HCT116 (cell line): ENCODE measurements at regions not wholly inside any gene's neighbourhood (a gene's known extent, or its start where the extent isn't known, plus 50 kb on each side); places are given as distances from the start of the nearest gene placed in this dataset.

ENCODE experiments used
- ATF3 ChIP-seq: IDR thresholded peaks from 2 replicates; pipeline ENCODE4 v1.6.1; 2012
- CBX3 ChIP-seq: IDR thresholded peaks from 2 replicates; pipeline ENCODE4 v1.6.1; 2012; ENCODE audit warnings: low read depth
- CTCF ChIP-seq, 3 experiments: fragments of 200-600 bp in 1 of 3; sonication (generic) in 1 of 3; IDR thresholded peaks in 2 of 3; conservative IDR thresholded peaks in 1 of 3; 2 replicates each; pipeline ENCODE4 v1.5.1; 2012 to 2017; ENCODE audit warnings: low read depth in 2 of 3, low read length in 2 of 3, antibody characterized with exemption in 1 of 3, borderline replicate concordance in 1 of 3, control low read depth in 1 of 3, mild to moderate bottlenecking in 1 of 3, mixed read lengths in 1 of 3, mixed run types in 1 of 3, moderate library complexity in 1 of 3; ENCODE audit not compliant: insufficient read depth in 1 of 3
- EZH2phosphoT487 ChIP-seq: fragments of 200-600 bp; IDR thresholded peaks from 2 replicates; pipeline ENCODE4 v1.6.1; 2018; ENCODE audit warnings: antibody characterized with exemption, borderline replicate concordance
- JUND ChIP-seq: IDR thresholded peaks from 2 replicates; pipeline ENCODE4 v1.6.1; 2012
- POLR2A ChIP-seq: IDR thresholded peaks from 2 replicates; pipeline ENCODE4 v1.7.0; 2011; ENCODE audit warnings: borderline replicate concordance; ENCODE audit not compliant: insufficient read depth, insufficient read length; ENCODE audit errors: extremely low read depth
- POLR2AphosphoS5 ChIP-seq: IDR thresholded peaks from 2 replicates; pipeline ENCODE4 v1.6.1; 2011; ENCODE audit warnings: mild to moderate bottlenecking, low read depth, low read length, moderate library complexity
- RAD21 ChIP-seq: IDR thresholded peaks from 2 replicates; pipeline ENCODE4 v1.6.1; 2012; ENCODE audit warnings: low read depth, mild to moderate bottlenecking
- REST ChIP-seq: IDR thresholded peaks from 2 replicates; pipeline ENCODE4 v1.6.1; 2012; ENCODE audit warnings: low read depth
- SIN3A ChIP-seq: IDR thresholded peaks from 2 replicates; pipeline ENCODE4 v1.6.1; 2012; ENCODE audit warnings: low read depth
- ZFX ChIP-seq: fragments of 450-650 bp; IDR thresholded peaks from 2 replicates; pipeline ENCODE4 v1.6.1; 2017
- ZNF274 ChIP-seq: fragments of 200-500 bp; sonication (Bioruptor generic); IDR thresholded peaks from 2 replicates; pipeline ENCODE4 v1.6.1; 2014; ENCODE audit warnings: mild to moderate bottlenecking, low read depth, low read length, inconsistent platforms

- TF ChIP-seq CTCF (IDR thresholded peaks at IDR 0.05 in 2 of 3, conservative IDR thresholded peaks at IDR 0.05 in 1 of 3; ENCODE audit: borderline replicate concordance in 1 of 3, insufficient read depth in 1 of 3, low read depth in 2 of 3, low read length in 2 of 3) (no peak), ZNF274 (no peak), POLR2A (no peak), REST (no peak), SIN3A (no peak), RAD21 (no peak), POLR2AphosphoS5 (no peak), CBX3 (no peak), ZFX (no peak), ATF3 (no peak), JUND (no peak), EZH2phosphoT487 (no peak)
Measured at GRCh38 chrY:15355321-15355720, 831.0 kb downstream of the NLGN4Y start.
